ENCODE measurements at regions not wholly inside any gene's neighbourhood (a gene's known extent, or its start where the extent isn't known, plus 50 kb on each side); places are given as distances from the start of the nearest gene placed in this dataset.

GRCh38 chr5:168064457-168064856 is 227.0 kb upstream of the WWC1 start:
- FAIRE-seq (no peak), DNase-seq (ENCODE audit: low read depth, low spot score) (no peak)
- TF ChIP-seq CTCF (optimal IDR thresholded peaks at IDR 0.05 in 1 of 3, IDR thresholded peaks at IDR 0.05 in 1 of 3, conservative IDR thresholded peaks at IDR 0.05 in 1 of 3; ENCODE audit: extremely low read depth in 1 of 3, insufficient read depth in 2 of 3, low read length in 3 of 3) (no peak), EZH2 (IDR thresholded peaks at IDR 0.05; ENCODE audit: low read length) (no peak)
- H3K27ac ChIP-seq (ENCODE audit: control insufficient read depth, insufficient read depth, low read length) = no peak overlapping the region
- no peaks in the 10 kb centered on the region for H3K9me3 ChIP-seq (ENCODE audit: control insufficient read depth, low read depth, low read length)
- H3K4me3 ChIP-seq (ENCODE audit: control insufficient read depth in 2 of 3, extremely low read depth in 1 of 3, insufficient read depth in 2 of 3, low read depth in 1 of 3, low read length in 3 of 3) = no peak overlapping the region
- H3K4me1 ChIP-seq (ENCODE audit: control insufficient read depth, extremely low read depth, insufficient read depth, low read length) = no peaks in the 10 kb centered on the region
- no peaks in the 10 kb centered on the region for H3K79me2 ChIP-seq (ENCODE audit: control insufficient read depth, insufficient read depth, low read length)
- peaks cover 3 to 19% of the 10 kb centered on the region in 2 experiments for H3K36me3 ChIP-seq (ENCODE audit: control insufficient read depth in 2 of 2, extremely low read depth in 1 of 2, insufficient read depth in 2 of 2, low read length in 2 of 2)
- no peaks in the 10 kb centered on the region for H3K9me1 ChIP-seq (ENCODE audit: control insufficient read depth, extremely low read depth, insufficient read depth, low read length)
- H3K9ac ChIP-seq (ENCODE audit: control insufficient read depth, extremely low read depth, insufficient read depth, low read length) = no peak overlapping the region
- no peaks in the 10 kb centered on the region for H3K27me3 ChIP-seq (ENCODE audit: control insufficient read depth, extremely low read depth, insufficient read depth, low read length)
- H2AFZ ChIP-seq (ENCODE audit: control insufficient read depth, low read length) = no peak overlapping the region
- no peak overlapping the region for H3K4me2 ChIP-seq (ENCODE audit: control insufficient read depth, extremely low read depth, insufficient read depth, low read depth, low read length)
- H4K20me1 ChIP-seq (ENCODE audit: control insufficient read depth, extremely low read depth, insufficient read depth, low read length) = no peaks in the 10 kb centered on the region
- dilution Hi-C loops (cut with MboI; ENCODE audit: extremely low pct_ligation_motif_present, low sequenced_read_pairs) = no loop called here

DNA sequence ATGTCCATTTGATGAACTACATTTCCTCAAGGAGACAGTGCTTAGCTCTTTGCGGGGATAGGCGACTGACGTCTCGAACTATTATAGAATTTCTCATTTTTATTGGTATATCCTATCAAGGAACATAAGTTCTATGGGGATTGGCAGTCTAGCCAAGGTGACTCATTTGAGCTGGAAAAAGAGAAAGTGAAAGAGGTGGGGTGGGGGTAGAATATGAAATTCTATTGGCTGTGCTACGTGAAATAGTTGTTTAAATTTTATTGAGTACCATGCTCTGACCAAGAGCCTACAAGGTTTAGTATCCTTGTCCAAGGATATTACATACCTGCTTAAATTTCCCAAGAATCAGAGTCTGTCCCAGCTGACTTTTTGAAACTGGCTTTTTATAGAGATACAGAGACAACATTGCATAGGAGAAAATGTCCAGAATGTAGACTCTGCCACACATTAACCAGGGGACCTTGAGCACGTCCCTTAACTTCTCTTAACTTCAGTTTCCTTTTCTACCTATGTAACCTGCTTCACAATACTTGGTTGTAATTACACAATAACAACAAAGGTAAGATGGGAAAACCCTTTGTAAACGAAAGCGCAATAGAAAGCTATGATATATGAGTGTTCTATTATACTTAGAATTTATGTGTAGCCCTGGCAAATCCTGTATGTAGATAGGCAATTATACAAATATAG is 226.4 kb upstream of the WWC1 start:
- no peak for FAIRE-seq
- Histone ChIP-seq H3K4me1 (ENCODE audit: control insufficient read depth, extremely low read depth, insufficient read depth, low read length) (no peaks in the 10 kb centered on the region), H4K20me1 (ENCODE audit: control insufficient read depth, extremely low read depth, insufficient read depth, low read length) (no peaks in the 10 kb centered on the region), H3K9me3 (ENCODE audit: control insufficient read depth, low read depth, low read length) (no peaks in the 10 kb centered on the region), H3K36me3 (ENCODE audit: control insufficient read depth in 2 of 2, extremely low read depth in 1 of 2, insufficient read depth in 2 of 2, low read length in 2 of 2) (peaks cover 3 to 22% of the 10 kb centered on the region in 2 experiments), H3K4me3 (ENCODE audit: control insufficient read depth in 2 of 3, extremely low read depth in 1 of 3, insufficient read depth in 2 of 3, low read depth in 1 of 3, low read length in 3 of 3) (no peak overlapping the region), H3K79me2 (ENCODE audit: control insufficient read depth, insufficient read depth, low read length) (no peaks in the 10 kb centered on the region), H3K27me3 (ENCODE audit: control insufficient read depth, extremely low read depth, insufficient read depth, low read length) (no peaks in the 10 kb centered on the region), H3K27ac (ENCODE audit: control insufficient read depth, insufficient read depth, low read length) (no peak overlapping the region), H3K9ac (ENCODE audit: control insufficient read depth, extremely low read depth, insufficient read depth, low read length) (no peak overlapping the region), H2AFZ (ENCODE audit: control insufficient read depth, low read length) (no peak overlapping the region), H3K9me1 (ENCODE audit: control insufficient read depth, extremely low read depth, insufficient read depth, low read length) (no peaks in the 10 kb centered on the region), H3K4me2 (ENCODE audit: control insufficient read depth, extremely low read depth, insufficient read depth, low read depth, low read length) (no peak overlapping the region)
- no peak for DNase-seq (ENCODE audit: low read depth, low spot score)
- TF ChIP-seq CTCF (optimal IDR thresholded peaks at IDR 0.05 in 1 of 3, IDR thresholded peaks at IDR 0.05 in 1 of 3, conservative IDR thresholded peaks at IDR 0.05 in 1 of 3; ENCODE audit: extremely low read depth in 1 of 3, insufficient read depth in 2 of 3, low read length in 3 of 3) = no peak
- TF ChIP-seq EZH2 (IDR thresholded peaks at IDR 0.05; ENCODE audit: low read length) = no peak
- dilution Hi-C loops (cut with MboI; ENCODE audit: extremely low pct_ligation_motif_present, low sequenced_read_pairs) = no loop called here

All from keratinocyte (primary cell).